Inflammatory macrophage (primary cell): ENCODE measurements at regions not wholly inside any gene's neighbourhood (a gene's known extent, or its start where the extent isn't known, plus 50 kb on each side); places are given as distances from the start of the nearest gene placed in this dataset.
"Not testable (repeated sequence)": the region's sequence is repeated elsewhere in the genome, so short reads cannot be mapped to it uniquely, and the experiment has no call there.

Source experiments
- DNase-seq, 2 donors: peaks; one replicate each; pipeline ENCODE4 v3.0.0-alpha.2; 2020 to 2022

- DNase-seq, result no peak
Observed at GRCh38 chr11:129639300-129639699, 176.3 kb upstream of the TMEM45B start.

- no peak for DNase-seq
Observed at GRCh38 chr11:129640671-129641070, 175.0 kb upstream of the TMEM45B start.

- no peak for DNase-seq
Observed at GRCh38 chr11:129643031-129643721, 172.5 kb upstream of the TMEM45B start.

- no peak for DNase-seq
Observed at GRCh38 chr11:129644326-129644725, 171.3 kb upstream of the TMEM45B start.

GRCh38 chr11:129645943-129646342 is 169.7 kb upstream of the TMEM45B start:
- no peak for DNase-seq

GRCh38 chr11:129650044-129650443 is 165.6 kb upstream of the TMEM45B start:
- DNase-seq, result not testable (repeated sequence)

- no peak for DNase-seq
Observed at GRCh38 chr11:129652835-129653234, 162.8 kb upstream of the TMEM45B start.

- no peak for DNase-seq
Observed at GRCh38 chr11:129655247-129655832, 160.3 kb upstream of the TMEM45B start.

GRCh38 chr11:129657866-129658525 is 157.7 kb upstream of the TMEM45B start:
- no peak for DNase-seq

GRCh38 chr11:129658526-129658867 is 157.2 kb upstream of the TMEM45B start:
- no peak for DNase-seq

GRCh38 chr11:129680907-129681306 is 134.7 kb upstream of the TMEM45B start:
- no peak for DNase-seq

- DNase-seq, result no peak
Observed at GRCh38 chr11:129681344-129682114, 134.1 kb upstream of the TMEM45B start.

- no peak for DNase-seq
Observed at GRCh38 chr11:129686269-129686668, 129.4 kb upstream of the TMEM45B start.

GRCh38 chr11:129691142-129691541 is 124.5 kb upstream of the TMEM45B start:
- DNase-seq, result no peak

GRCh38 chr11:129694538-129694937 is 121.1 kb upstream of the TMEM45B start:
- DNase-seq, result no peak

GRCh38 chr11:129694966-129695365 is 120.7 kb upstream of the TMEM45B start:
- DNase-seq, result peak; percentile 36 to 37

- DNase-seq, result peak; percentile 13 to 22
Observed at GRCh38 chr11:129695571-129696308, 119.9 kb upstream of the TMEM45B start.

GRCh38 chr11:129696309-129696989 is 119.2 kb upstream of the TMEM45B start:
- no peak for DNase-seq

- DNase-seq, result peak; percentile 40 to 41
Observed at GRCh38 chr11:129698212-129698611, 117.4 kb upstream of the TMEM45B start.

GRCh38 chr11:129699711-129700304 is 115.8 kb upstream of the TMEM45B start:
- no peak for DNase-seq

GRCh38 chr11:129700701-129701100 is 114.9 kb upstream of the TMEM45B start:
- DNase-seq, result no peak

- no peak for DNase-seq
Observed at GRCh38 chr11:129701706-129702105, 113.9 kb upstream of the TMEM45B start.
